H9 (cell line): ENCODE measurements at regions not wholly inside any gene's neighbourhood (a gene's known extent, or its start where the extent isn't known, plus 50 kb on each side); places are given as distances from the start of the nearest gene placed in this dataset.

ENCODE experiments used
- DNase-seq: peaks from one replicate; pipeline ENCODE4 v3.0.0-alpha.2; 2017
- H2AFZ ChIP-seq: one replicate; pipeline ENCODE4 v1.6.1; 2013; ENCODE audit warnings: mild to moderate bottlenecking, low read length, control low read depth, moderate library complexity
- H2AK5ac ChIP-seq: 2 replicates; pipeline ENCODE4 v1.6.1; 2013; ENCODE audit warnings: low read length, control low read depth, mixed read lengths; ENCODE audit not compliant: insufficient read length
- H2BK120ac ChIP-seq: one replicate; pipeline ENCODE4 v1.6.1; 2013; ENCODE audit warnings: low read depth, mild to moderate bottlenecking, low read length, control low read depth, inconsistent platforms; ENCODE audit not compliant: poor library complexity, severe bottlenecking
- H2BK12ac ChIP-seq: 2 replicates; pipeline ENCODE4 v1.6.1; 2013; ENCODE audit warnings: low read length, control low read depth, mixed read lengths, low read depth; ENCODE audit not compliant: insufficient read length
- H2BK15ac ChIP-seq: 2 replicates; pipeline ENCODE4 v1.6.1; 2013; ENCODE audit warnings: low read depth, low read length, control low read depth
- H2BK20ac ChIP-seq: one replicate; pipeline ENCODE4 v1.6.1; 2013; ENCODE audit warnings: low read depth, mild to moderate bottlenecking, low read length, control low read depth, inconsistent platforms; ENCODE audit not compliant: poor library complexity, severe bottlenecking
- H2BK5ac ChIP-seq: 2 replicates; pipeline ENCODE4 v1.6.1; 2013; ENCODE audit warnings: low read length, control low read depth, mixed read lengths; ENCODE audit not compliant: insufficient read length
- H3K14ac ChIP-seq: 2 replicates; pipeline ENCODE4 v1.6.1; 2013; ENCODE audit warnings: low read length, control low read depth; ENCODE audit not compliant: insufficient read depth
- H3K18ac ChIP-seq: 2 replicates; pipeline ENCODE4 v1.6.1; 2013; ENCODE audit warnings: low read depth, mild to moderate bottlenecking, mixed read lengths, low read length, control low read depth; ENCODE audit not compliant: insufficient read length
- H3K23ac ChIP-seq: 2 replicates; pipeline ENCODE4 v1.6.1; 2013; ENCODE audit warnings: low read length, control low read depth, mixed read lengths, low read depth; ENCODE audit not compliant: insufficient read length
- H3K23me2 ChIP-seq: 2 replicates; pipeline ENCODE4 v1.6.1; 2013; ENCODE audit warnings: low read depth, mild to moderate bottlenecking, mixed read lengths, low read length, control low read depth; ENCODE audit not compliant: insufficient read length, poor library complexity, severe bottlenecking
- H3K27ac ChIP-seq: 2 replicates; pipeline ENCODE4 v1.5.1; 2013; ENCODE audit warnings: low read length, control low read depth, mixed read lengths, low read depth; ENCODE audit not compliant: insufficient read length
- H3K27me3 ChIP-seq: 2 replicates; pipeline ENCODE4 v1.6.1; 2013; ENCODE audit warnings: low read length, control low read depth, inconsistent platforms; ENCODE audit not compliant: insufficient read depth
- H3K4ac ChIP-seq: 2 replicates; pipeline ENCODE4 v1.6.1; 2013; ENCODE audit warnings: low read depth, mild to moderate bottlenecking, control low read depth, inconsistent platforms, low read length, moderate library complexity
- H3K4me1 ChIP-seq: 2 replicates; pipeline ENCODE4 v1.6.1; 2013; ENCODE audit warnings: low read length, control low read depth, inconsistent platforms; ENCODE audit not compliant: insufficient read depth
- H3K4me2 ChIP-seq: 2 replicates; pipeline ENCODE4 v1.6.1; 2013; ENCODE audit warnings: low read length, control low read depth, mixed read lengths; ENCODE audit not compliant: insufficient read length, insufficient read depth
- H3K56ac ChIP-seq: 2 replicates; pipeline ENCODE4 v1.6.1; 2013; ENCODE audit warnings: low read depth, mild to moderate bottlenecking, mixed read lengths, low read length, control low read depth; ENCODE audit not compliant: insufficient read length
- H3K79me1 ChIP-seq: 2 replicates; pipeline ENCODE4 v1.6.1; 2013; ENCODE audit warnings: low read depth, mild to moderate bottlenecking, moderate library complexity, low read length, control low read depth, inconsistent platforms; ENCODE audit not compliant: insufficient read depth, poor library complexity, severe bottlenecking
- H3K79me2 ChIP-seq: 2 replicates; pipeline ENCODE4 v1.6.1; 2013; ENCODE audit warnings: low read length, control low read depth, inconsistent platforms; ENCODE audit not compliant: insufficient read depth
- H3K9ac ChIP-seq: 2 replicates; pipeline ENCODE4 v1.6.1; 2013; ENCODE audit warnings: low read length, control low read depth, mixed read lengths; ENCODE audit not compliant: insufficient read length; ENCODE audit errors: extremely low read depth
- H3K9me3 ChIP-seq: one replicate; pipeline ENCODE4 v1.6.1; 2013; ENCODE audit warnings: low read depth, low read length, inconsistent platforms; ENCODE audit not compliant: control insufficient read depth
- H3T11ph ChIP-seq: one replicate; pipeline ENCODE4 v1.6.1; 2013; ENCODE audit warnings: mild to moderate bottlenecking, low read length, control low read depth, inconsistent platforms
- H4K20me1 ChIP-seq: one replicate; pipeline ENCODE4 v1.6.1; 2013; ENCODE audit not compliant: control insufficient read depth, insufficient read length, insufficient read depth
- H4K5ac ChIP-seq: 2 replicates; pipeline ENCODE4 v1.6.1; 2013; ENCODE audit warnings: low read depth, mild to moderate bottlenecking, mixed read lengths, low read length, control low read depth; ENCODE audit not compliant: insufficient read length
- H4K8ac ChIP-seq: replicated peaks from 2 replicates; pipeline ENCODE4 v1.6.1; 2013; ENCODE audit warnings: low read length, control low read depth, mixed read lengths, low read depth; ENCODE audit not compliant: insufficient read length
- H4K91ac ChIP-seq: 2 replicates; pipeline ENCODE4 v1.6.1; 2013; ENCODE audit warnings: low read depth, mild to moderate bottlenecking, moderate library complexity, mixed read lengths, low read length, control low read depth; ENCODE audit not compliant: insufficient read length
- H3K27ac Mint-ChIP-seq, 3 experiments: 2 replicates in 2 of 3; 3 replicates in 1 of 3; pipeline ENCODE4 v1.8.0; 2020 to 2021; ENCODE audit warnings: mixed read lengths in 3 of 3, mild to moderate bottlenecking in 1 of 3, moderate library complexity in 1 of 3
- H3K27me3 Mint-ChIP-seq: 2 replicates; pipeline ENCODE4 v1.8.0; 2021; ENCODE audit warnings: low read depth, mild to moderate bottlenecking, moderate library complexity, mixed read lengths
- H3K36me3 Mint-ChIP-seq, 3 experiments: 2 replicates in 2 of 3; 3 replicates in 1 of 3; pipeline ENCODE4 v1.8.0; 2020 to 2021; ENCODE audit warnings: low read depth in 3 of 3, mixed read lengths in 3 of 3; ENCODE audit not compliant: insufficient read depth in 1 of 3
- H3K4me1 Mint-ChIP-seq, 2 experiments: 2 replicates each; pipeline ENCODE4 v1.8.0; 2020; ENCODE audit warnings: mixed read lengths in 2 of 2
- H3K4me3 Mint-ChIP-seq, 2 experiments: 2 replicates in 1 of 2; 3 replicates in 1 of 2; pipeline ENCODE4 v1.8.0; 2020 to 2021; ENCODE audit warnings: mild to moderate bottlenecking in 2 of 2, mixed read lengths in 2 of 2, moderate library complexity in 1 of 2
- H3K9me3 Mint-ChIP-seq, 2 experiments: 2 replicates in 1 of 2; 3 replicates in 1 of 2; pipeline ENCODE4 v1.8.0; 2020; ENCODE audit warnings: mild to moderate bottlenecking in 2 of 2, mixed read lengths in 2 of 2, moderate library complexity in 1 of 2
- CTCF ChIP-seq: fragments of 200-600 bp; sonication (generic); conservative IDR thresholded peaks from 3 replicates; pipeline ENCODE4 v1.8.0; 2021; ENCODE audit warnings: antibody characterized with exemption, mild to moderate bottlenecking
- WGBS: extraction: QIAGEN DNeasy Blood & Tissue Kit; methylation state at CpG from one replicate; pipeline ENCODE4 v1.1.7; 2013; ENCODE audit warnings: missing lambda C conversion rate, low lambda C conversion rate, mixed read lengths; ENCODE audit not compliant: insufficient read length; ENCODE audit errors: extremely low coverage; 5-methylcytosine and 5-hydroxymethylcytosine counted together

GRCh38 chr18:2417861-2418610, 153.3 kb downstream of the METTL4 start:
- Histone ChIP-seq H3K9me3 (no peaks in the 10 kb centered on the region), H2BK120ac (no peak overlapping the region), H3K79me2 (no peaks in the 10 kb centered on the region), H3K23me2 (no peaks in the 10 kb centered on the region), H2BK5ac (no peak overlapping the region), H3K4me1 (no peaks in the 10 kb centered on the region), H4K5ac (no peak overlapping the region), H3K79me1 (no peaks in the 10 kb centered on the region), H3K4ac (no peak overlapping the region), H2AFZ (no peak overlapping the region), H4K91ac (no peak overlapping the region), H3K27me3 (no peaks in the 10 kb centered on the region), H4K8ac (no peak overlapping the region), H2BK15ac (no peak overlapping the region), H2AK5ac (no peak overlapping the region), H4K20me1 (no peaks in the 10 kb centered on the region), H2BK20ac (no peak overlapping the region), H3K23ac (no peak overlapping the region), H3K18ac (no peak overlapping the region), H2BK12ac (no peak overlapping the region), H3K27ac (no peak overlapping the region), H3K4me2 (no peak overlapping the region), H3T11ph (no peak overlapping the region), H3K9ac (no peak overlapping the region), H3K56ac (no peak overlapping the region), H3K14ac (no peak overlapping the region)
- peaks cover 8 to 12% of the 10 kb centered on the region in 2 experiments for H3K4me1 Mint-ChIP-seq
- H3K36me3 Mint-ChIP-seq = no peaks in the 10 kb centered on the region
- no peaks in the 10 kb centered on the region for H3K9me3 Mint-ChIP-seq
- WGBS = no CpG with 5 or more reads among the region's 5 CpGs
- H3K27ac Mint-ChIP-seq = no peak overlapping the region
- TF ChIP-seq CTCF = no peak
- no peak overlapping the region for H3K4me3 Mint-ChIP-seq
- no peaks in the 10 kb centered on the region for H3K27me3 Mint-ChIP-seq
- no peak for DNase-seq
